ENCODE measurements at regions not wholly inside any gene's neighbourhood (a gene's known extent, or its start where the extent isn't known, plus 50 kb on each side); places are given as distances from the start of the nearest gene placed in this dataset.

- no peak for DNase-seq (ENCODE audit: extremely low read depth in 1 of 11, low read depth in 9 of 11, low spot score in 4 of 11)
These were observed 178.2 kb upstream of the CST7 start for GRCh38 chr20:24770628-24771541.

DNA sequence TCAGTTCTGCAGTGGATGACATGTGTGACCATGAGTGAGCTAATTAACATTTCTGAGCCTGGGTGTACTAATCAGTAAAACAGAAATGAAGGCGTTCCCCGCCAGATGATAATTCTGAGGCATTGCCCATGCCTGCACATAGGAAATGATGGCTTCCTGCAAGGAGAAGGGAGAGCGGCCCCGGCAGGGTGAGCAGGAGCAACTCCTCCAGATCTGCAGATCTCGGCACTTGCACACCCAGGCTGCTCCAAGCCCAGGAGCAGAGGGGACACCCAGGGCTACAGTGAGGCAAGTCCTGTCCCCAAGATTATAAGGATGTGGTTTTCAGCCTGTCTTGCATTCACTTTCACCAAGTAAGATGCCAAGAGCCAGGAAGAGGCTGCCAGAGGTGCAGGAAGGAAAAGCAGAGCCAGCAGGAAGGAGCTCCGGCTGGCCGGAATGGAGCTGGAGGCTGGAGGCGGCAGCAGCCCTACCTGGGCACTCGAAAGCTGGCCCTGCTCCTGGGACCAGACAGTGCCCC, 177.5 kb upstream of the CST7 start:
- DNase-seq (ENCODE audit: extremely low read depth in 1 of 11, low read depth in 9 of 11, low spot score in 4 of 11), result no peak

GRCh38 chr20:24772667-24773066, 176.4 kb upstream of the CST7 start:
- no peak for DNase-seq (ENCODE audit: extremely low read depth in 1 of 11, low read depth in 9 of 11, low spot score in 4 of 11)

DNA sequence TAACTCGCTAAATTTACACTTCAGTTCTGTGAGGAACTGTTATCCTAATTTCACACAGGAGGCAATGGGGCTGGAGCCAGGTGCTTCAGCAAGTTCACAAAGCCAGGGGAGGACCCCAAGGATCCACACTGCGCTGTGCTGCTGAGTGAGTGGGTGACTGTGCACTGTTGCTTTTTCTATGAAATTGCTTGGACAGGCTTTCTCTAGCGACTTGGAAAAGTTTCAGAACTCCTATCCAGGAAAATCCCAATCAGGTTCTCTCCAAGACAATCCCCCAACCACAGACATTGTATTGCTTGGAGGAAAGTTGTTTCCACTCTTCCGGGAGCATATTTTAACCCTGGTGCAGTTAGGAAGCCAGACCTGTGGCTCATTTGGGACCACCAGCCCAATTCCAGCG, 175.9 kb upstream of the CST7 start:
- DNase-seq (ENCODE audit: extremely low read depth in 1 of 11, low read depth in 9 of 11, low spot score in 4 of 11), result no peak

DNA sequence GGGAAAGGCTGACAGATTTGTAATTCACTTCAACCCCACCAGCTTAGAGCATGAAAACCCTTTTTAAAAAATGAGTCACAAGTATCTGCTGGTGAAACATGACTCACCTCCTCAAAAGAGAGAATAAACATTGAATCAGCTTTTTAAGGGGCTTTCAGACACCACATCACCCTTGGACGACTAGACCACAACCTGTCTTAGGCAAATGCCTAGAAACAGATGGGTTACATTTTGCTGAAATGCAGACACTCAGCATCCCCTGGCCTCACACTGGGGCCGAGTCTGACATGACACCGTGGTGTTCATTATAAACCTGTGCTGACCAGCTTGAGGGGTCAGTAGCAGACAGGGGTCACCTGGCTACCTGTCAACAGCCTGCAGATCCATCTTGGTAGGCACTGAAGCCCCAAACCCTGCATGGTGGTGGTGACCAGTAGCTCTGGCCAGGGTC, 175.3 kb upstream of the CST7 start:
- DNase-seq (ENCODE audit: extremely low read depth in 1 of 11, low read depth in 9 of 11, low spot score in 4 of 11), result no peak

- no peak for DNase-seq (ENCODE audit: extremely low read depth in 1 of 11, low read depth in 9 of 11, low spot score in 4 of 11)
These were observed 173.1 kb upstream of the CST7 start for GRCh38 chr20:24775966-24776365.

- DNase-seq (ENCODE audit: extremely low read depth in 1 of 11, low read depth in 9 of 11, low spot score in 4 of 11), result no peak
These were observed 172.3 kb upstream of the CST7 start for GRCh38 chr20:24776755-24777271.

- no peak for DNase-seq (ENCODE audit: extremely low read depth in 1 of 11, low read depth in 9 of 11, low spot score in 4 of 11)
These were observed 171.3 kb upstream of the CST7 start for GRCh38 chr20:24777746-24778145.

DNA sequence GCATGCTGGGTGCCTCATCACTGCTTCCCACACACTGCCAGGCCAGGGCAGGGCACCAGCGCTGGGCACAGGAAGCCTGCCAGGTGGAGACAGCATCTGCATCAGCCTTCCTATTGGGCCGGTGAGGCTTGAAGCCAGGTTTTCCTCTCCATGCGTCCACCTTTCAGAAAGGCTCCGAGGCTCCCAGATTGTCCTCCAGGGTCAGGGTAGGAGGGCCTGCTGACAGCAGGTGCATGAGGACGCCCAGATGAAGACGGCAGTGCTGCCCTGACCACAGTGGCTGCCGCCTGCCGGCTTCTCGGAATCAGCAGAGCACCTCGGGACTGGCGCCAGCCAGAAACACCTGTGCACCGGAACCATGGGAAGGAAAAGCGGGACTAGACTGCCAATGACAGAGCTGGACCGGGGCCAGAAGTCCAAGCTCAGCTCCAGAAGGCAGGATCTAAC, 170.5 kb upstream of the CST7 start:
- DNase-seq (ENCODE audit: extremely low read depth in 1 of 11, low read depth in 9 of 11, low spot score in 4 of 11), result no peak

DNA sequence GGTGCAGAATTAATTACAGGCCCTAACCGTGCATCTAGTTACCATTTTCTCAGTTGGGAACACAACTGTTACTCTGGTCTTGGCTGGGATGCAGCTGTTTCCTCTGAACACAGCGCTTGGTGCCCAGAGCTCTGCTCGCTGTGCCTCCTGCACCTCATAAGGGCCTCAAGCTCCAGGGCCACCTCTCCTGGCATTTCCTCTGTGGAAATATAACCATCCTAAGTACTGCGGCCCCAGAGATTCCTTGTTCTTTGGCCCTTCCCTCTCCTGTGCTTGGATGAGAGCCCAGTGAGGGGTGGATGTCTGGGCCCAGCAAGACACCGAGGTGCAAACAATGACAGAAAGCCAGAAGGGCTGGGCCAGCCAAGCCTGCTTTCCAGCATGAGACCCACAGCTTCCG, 169.9 kb upstream of the CST7 start:
- no peak for DNase-seq (ENCODE audit: extremely low read depth in 1 of 11, low read depth in 9 of 11, low spot score in 4 of 11)

DNA sequence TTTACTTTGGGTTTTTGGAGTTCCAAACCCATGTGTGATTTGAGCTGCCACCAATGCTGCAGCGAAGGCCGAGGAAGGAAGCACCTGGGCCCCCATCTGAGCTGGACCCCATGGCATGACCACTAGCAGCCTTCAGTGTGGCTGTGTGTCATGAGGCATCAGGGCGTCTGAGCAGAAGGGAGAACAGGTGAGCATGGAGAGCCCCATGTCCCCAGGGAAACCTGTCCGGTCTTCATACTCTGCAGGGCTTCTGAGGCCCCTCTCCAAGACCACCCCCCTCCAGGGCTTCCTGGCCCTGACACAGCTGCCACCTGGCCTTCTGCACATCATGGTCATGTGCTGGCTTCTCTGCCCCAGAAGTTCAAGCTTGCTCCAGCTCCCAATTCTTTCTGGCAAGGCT, 169.1 kb upstream of the CST7 start:
- DNase-seq (ENCODE audit: extremely low read depth in 1 of 11, low read depth in 9 of 11, low spot score in 4 of 11), result no peak

DNA sequence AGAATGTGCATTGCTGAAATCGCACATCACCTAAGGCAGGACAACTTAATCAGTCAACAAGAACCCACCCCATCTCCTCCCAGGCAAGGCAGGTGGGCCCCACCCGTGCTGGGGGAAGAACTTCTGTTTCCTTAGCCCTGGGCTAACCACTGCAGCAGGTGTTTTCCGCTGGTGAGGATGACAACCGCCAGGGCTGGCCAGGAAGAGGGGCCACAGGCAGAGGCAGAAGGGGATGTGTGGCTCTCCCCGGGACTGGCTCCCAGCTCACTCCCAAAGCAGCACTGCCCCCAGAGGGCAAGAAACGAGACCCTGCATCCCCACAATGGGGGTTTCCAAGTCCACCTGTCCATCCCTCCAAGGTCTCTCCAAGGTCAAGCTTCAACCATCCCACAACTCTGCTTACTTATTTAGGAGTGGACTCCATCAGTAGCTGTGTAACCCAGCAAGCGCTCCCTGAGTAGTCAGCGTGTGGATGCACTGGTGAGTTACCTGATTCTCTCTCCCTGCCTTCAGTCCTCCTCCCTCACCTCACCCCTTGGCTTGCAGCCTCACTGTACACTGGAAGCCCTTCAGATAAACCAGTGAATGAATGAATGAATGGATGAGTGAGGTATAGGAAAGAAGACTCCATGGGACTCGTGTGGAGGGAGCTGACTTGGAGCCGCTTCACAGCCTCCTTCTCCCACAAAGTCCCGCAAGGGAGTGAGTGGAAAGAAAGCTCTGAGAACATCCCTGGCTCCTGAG, 168.2 kb upstream of the CST7 start:
- DNase-seq (ENCODE audit: extremely low read depth in 1 of 11, low read depth in 9 of 11, low spot score in 4 of 11), result no peak

DNA sequence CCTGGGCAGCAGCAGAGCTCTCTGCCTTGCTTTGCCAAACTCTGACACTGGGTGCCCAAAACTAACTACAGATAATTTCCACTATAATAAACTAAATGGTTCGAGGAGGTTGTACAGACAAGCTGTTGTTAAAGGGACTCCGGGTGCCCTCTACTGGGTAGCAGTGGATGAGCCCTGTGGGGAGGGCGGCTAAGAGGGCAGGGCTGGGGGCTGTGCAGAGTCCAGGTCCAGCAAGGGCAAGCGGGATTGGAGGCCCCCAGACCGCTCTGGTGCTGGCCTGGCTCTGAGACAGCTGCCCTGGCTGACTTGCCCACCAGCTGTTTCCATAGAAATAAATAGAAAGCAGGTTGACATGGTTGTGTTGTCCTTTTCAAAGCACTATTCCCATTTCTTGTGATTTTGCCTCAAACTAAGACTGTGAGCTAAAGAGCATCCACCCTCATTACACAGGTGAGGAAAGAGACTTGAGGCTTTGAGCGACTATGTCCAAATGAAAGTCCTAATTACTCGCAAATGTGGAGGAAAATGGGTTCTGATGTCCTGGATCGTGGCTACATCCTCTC, 167.6 kb upstream of the CST7 start:
- DNase-seq (ENCODE audit: extremely low read depth in 1 of 11, low read depth in 9 of 11, low spot score in 4 of 11), result no peak

GRCh38 chr20:24782301-24782700, 166.8 kb upstream of the CST7 start:
- DNase-seq (ENCODE audit: extremely low read depth in 1 of 11, low read depth in 9 of 11, low spot score in 4 of 11), result no peak

GRCh38 chr20:24782801-24783630, 166.1 kb upstream of the CST7 start:
- no peak for DNase-seq (ENCODE audit: extremely low read depth in 1 of 11, low read depth in 9 of 11, low spot score in 4 of 11)

DNA sequence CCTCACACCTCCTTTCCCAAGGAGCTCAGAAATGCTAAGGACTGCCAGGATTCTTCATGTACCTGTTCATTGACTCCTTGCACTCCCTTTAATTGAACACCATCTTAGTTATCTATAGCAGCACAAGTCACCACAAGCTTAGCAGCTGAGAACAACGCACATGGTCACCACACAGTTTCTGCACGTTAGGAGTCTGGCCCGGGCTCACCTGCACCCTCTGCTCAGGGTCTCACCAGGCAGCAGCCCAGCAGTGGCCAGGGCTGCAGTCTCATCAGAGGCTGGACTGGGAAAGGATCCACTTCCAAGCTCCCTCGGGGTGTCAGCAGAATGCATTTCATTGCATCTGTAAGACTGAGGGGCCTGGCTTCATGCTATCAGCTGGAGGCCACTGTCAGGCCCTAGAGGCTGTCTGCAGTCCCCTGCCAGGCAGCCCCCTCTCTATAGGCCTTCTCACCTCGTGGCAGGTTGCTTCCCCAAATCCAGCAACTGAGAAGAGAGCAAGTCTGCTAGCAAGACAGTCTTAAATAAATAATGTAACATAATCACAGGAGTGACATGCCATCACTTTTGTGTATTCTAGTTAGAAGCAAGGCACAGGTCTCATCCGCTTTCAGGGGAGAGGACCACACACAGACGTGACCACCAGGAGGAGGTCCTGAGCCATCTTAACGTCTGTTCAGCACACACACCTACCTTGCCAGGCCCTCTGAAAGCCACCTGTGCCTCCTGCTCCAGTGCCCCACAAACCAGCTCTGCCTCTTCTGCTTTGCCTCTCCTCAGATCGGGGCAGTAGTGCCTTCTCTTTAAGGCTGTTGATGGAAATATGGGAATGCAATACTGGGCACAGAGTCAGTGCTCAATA, 165.2 kb upstream of the CST7 start:
- DNase-seq (ENCODE audit: extremely low read depth in 1 of 11, low read depth in 9 of 11, low spot score in 4 of 11), result no peak

DNA sequence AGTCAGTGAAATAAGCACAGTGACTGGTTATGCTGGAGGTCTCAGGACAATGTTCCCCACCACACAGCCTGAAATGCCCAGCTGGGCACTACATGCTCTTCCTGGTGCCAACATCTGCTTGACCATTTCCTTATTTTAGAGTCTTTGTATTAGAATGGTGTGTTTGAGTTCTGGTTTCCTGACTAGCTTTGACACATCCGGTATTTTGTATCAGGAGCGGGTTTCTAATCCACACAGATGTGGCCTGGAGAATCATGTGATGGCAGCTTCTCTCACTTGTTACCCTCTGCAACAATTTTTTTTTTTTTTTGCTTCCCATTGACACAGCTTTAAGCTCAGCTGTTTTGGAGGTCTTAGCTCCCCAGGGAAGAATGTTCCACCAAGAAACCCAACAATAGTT, 164.5 kb upstream of the CST7 start:
- DNase-seq (ENCODE audit: extremely low read depth in 1 of 11, low read depth in 9 of 11, low spot score in 4 of 11), result no peak

All from renal cortex interstitium (tissue), 11 donors.